OCI-M2 (cell line): ENCODE measurements at regions not wholly inside any gene's neighbourhood (a gene's known extent, or its start where the extent isn't known, plus 50 kb on each side); places are given as distances from the start of the nearest gene placed in this dataset.
"Not testable (repeated sequence)": the region's sequence is repeated elsewhere in the genome, so short reads cannot be mapped to it uniquely, and the experiment has no call there.

Experiments used
- DNase-seq: peaks from one replicate; lab custom pipeline; 2025; ENCODE audit not compliant: unreplicated experiment; lab: John Stamatoyannopoulos, UW

- DNase-seq, result no peak
Measured at GRCh38 chr9:117649126-117649525, 55.1 kb upstream of the TLR4 start.

- DNase-seq, result no peak
Measured at GRCh38 chr9:117644932-117645636, 59.1 kb upstream of the TLR4 start.

- DNase-seq, result peak; percentile 0
Measured at GRCh38 chr9:117644133-117644931, 59.9 kb upstream of the TLR4 start.

GRCh38 chr9:117643288-117643654, 60.9 kb upstream of the TLR4 start:
- DNase-seq, result no peak

GRCh38 chr9:117642571-117643287, 61.5 kb upstream of the TLR4 start:
- not testable (repeated sequence) for DNase-seq

GRCh38 chr9:117636681-117637080, 67.5 kb upstream of the TLR4 start:
- DNase-seq, result no peak

GRCh38 chr9:117625154-117625553, 79.0 kb upstream of the TLR4 start:
- no peak for DNase-seq

GRCh38 chr9:117624106-117624505, 80.1 kb upstream of the TLR4 start:
- DNase-seq, result no peak

GRCh38 chr9:117622347-117622746, 81.9 kb upstream of the TLR4 start:
- no peak for DNase-seq

- no peak for DNase-seq
Measured at GRCh38 chr9:117616431-117616831, 87.8 kb upstream of the TLR4 start.

GRCh38 chr9:117612317-117612716, 91.9 kb upstream of the TLR4 start:
- DNase-seq, result no peak

GRCh38 chr9:117597977-117598376, 106.2 kb upstream of the TLR4 start:
- no peak for DNase-seq

- no peak for DNase-seq
Measured at GRCh38 chr9:117596678-117597077, 107.5 kb upstream of the TLR4 start.

- no peak for DNase-seq
Measured at GRCh38 chr9:117595650-117596049, 108.6 kb upstream of the TLR4 start.

- no peak for DNase-seq
Measured at GRCh38 chr9:117587263-117587662, 116.9 kb upstream of the TLR4 start.

GRCh38 chr9:117574099-117574498, 130.1 kb upstream of the TLR4 start:
- DNase-seq, result no peak

GRCh38 chr9:117564839-117565238, 139.4 kb upstream of the TLR4 start:
- DNase-seq, result no peak

- no peak for DNase-seq
Measured at GRCh38 chr9:117561761-117562160, 142.4 kb upstream of the TLR4 start.

GRCh38 chr9:117555964-117556629, 141.2 kb upstream of the ASTN2 start:
- DNase-seq, result no peak

- no peak for DNase-seq
Measured at GRCh38 chr9:117552811-117553210, 138.0 kb upstream of the ASTN2 start.

GRCh38 chr9:117551171-117551570, 136.3 kb upstream of the ASTN2 start:
- no peak for DNase-seq
